Activated naive CD4-positive, alpha-beta T cell treated with anti-CD3 and anti-CD28 coated beads, Interleukin-2, amount 50 U/mL, for 72 hours (primary cell): ENCODE measurements at regions not wholly inside any gene's neighbourhood (a gene's known extent, or its start where the extent isn't known, plus 50 kb on each side); places are given as distances from the start of the nearest gene placed in this dataset.

Experiments
- ATAC-seq, 2 donors: fragments of 150-1000 bp; cut with Tn5 transposase; 2 replicates each; pipeline ENCODE4 v1.10.0; 2021; ENCODE audit warnings: mild to moderate bottlenecking in 2 of 2, moderate library complexity in 2 of 2
- DNase-seq, 2 donors: peaks; one replicate each; pipeline ENCODE4 v3.0.0; 2021 to 2022; ENCODE audit warnings: low spot score in 2 of 2
- H3K27ac Mint-ChIP-seq, 2 donors: one replicate each; pipeline ENCODE4 v1.8.0; 2022; ENCODE audit warnings: mild to moderate bottlenecking in 2 of 2, mixed read lengths in 2 of 2
- H3K36me3 Mint-ChIP-seq, 2 donors: one replicate each; pipeline ENCODE4 v1.8.0; 2022; ENCODE audit warnings: mixed read lengths in 2 of 2
- H3K9me3 Mint-ChIP-seq, 2 donors: one replicate each; pipeline ENCODE4 v1.8.0; 2022; ENCODE audit warnings: mixed read lengths in 2 of 2

DNA sequence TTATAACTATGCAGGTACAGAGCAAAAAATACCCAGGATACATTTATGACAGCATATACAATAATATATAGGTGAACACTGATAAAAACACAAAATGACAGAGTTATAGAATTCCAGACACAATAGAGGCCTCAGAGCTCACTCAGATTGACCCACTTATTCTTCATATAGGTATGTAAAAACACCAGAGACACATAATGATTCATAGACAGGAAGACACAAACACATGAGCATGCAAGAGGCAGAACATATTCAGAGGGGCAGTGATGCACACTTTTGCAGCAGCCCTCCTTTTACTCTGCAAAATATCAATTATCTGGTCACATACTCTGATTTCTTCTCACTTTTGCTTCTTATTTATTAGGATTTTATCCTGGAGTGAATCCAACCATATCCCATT is 633.3 kb upstream of the ACVR2A start:
- peaks cover 9 to 21% of the 10 kb centered on the region in 2 donors for H3K9me3 Mint-ChIP-seq
- peak in 1 of 2 donors; percentile 47 for ATAC-seq
- peaks cover 0 to 7% of the 10 kb centered on the region in 2 donors for H3K36me3 Mint-ChIP-seq
- no peak for DNase-seq
- H3K27ac Mint-ChIP-seq = no peak overlapping the region

DNA sequence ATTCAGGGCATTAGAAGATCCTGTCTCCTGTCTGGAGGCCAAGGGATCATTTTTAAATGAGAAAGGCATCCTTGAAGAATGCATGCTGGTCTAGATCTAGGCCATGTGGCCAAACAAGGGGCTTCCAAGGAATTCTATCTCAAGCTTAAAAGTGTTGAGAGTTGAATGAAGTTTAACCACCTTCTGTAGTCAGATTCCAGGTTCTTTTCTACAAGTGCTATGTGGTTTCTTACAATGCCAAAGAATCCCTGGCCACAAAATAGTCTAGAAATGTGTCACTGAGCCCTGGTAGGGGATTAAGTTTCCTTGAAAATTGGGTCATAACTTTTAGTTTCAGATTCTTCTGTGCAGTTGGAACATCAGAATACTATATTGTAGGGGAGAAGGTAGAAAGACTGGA is 640.7 kb upstream of the ACVR2A start:
- Mint-ChIP-seq H3K27ac (no peak overlapping the region), H3K9me3 (peaks cover 22 to 25% of the 10 kb centered on the region in 2 donors), H3K36me3 (peaks cover 9 to 22% of the 10 kb centered on the region in 2 donors)
- no peak for DNase-seq
- no peak for ATAC-seq

- no peaks in the 10 kb centered on the region for H3K36me3 Mint-ChIP-seq
- DNase-seq = no peak
- ATAC-seq = no peak
- H3K9me3 Mint-ChIP-seq = peaks cover 7 to 8% of the 10 kb centered on the region in 2 donors
- no peak overlapping the region for H3K27ac Mint-ChIP-seq
Observed at GRCh38 chr2:147198651-147199171, 646.1 kb upstream of the ACVR2A start.

DNA sequence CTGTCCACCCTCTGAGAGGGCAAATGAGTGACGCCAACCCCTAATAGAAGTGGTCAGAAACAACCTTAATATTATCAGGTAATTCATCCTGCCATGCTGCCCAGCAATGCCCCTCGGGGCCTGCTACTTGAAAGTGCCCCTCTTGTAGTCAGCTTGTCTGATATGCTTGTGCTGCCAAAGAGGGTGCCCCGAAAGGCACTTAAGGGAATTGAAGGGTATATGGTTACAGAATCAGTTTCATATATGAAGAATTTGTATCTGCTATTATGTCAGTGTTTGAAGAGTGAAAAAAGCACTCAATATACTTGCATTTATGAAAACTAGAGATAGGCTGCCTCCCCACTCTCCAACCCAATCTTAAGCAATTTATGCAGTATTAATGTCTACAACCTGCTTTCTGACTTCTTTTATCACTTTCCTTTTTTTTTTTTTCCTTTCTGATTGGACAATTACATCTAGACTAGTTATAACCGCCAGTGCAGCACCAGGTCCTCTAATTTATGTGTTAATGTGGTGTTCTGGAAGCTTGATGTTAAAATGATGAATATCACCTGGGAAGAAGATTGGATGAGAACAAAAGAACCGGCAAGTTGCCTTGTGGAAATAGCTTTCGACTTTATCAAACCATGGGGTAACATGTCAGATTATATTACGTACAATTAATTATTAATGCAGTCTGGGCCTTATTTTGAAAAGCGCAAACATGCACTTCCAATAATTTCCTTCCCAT is 646.9 kb upstream of the ACVR2A start:
- no peak overlapping the region for H3K27ac Mint-ChIP-seq
- ATAC-seq = no peak
- DNase-seq = no peak
- H3K9me3 Mint-ChIP-seq = peaks cover 7 to 8% of the 10 kb centered on the region in 2 donors
- H3K36me3 Mint-ChIP-seq = no peaks in the 10 kb centered on the region

DNA sequence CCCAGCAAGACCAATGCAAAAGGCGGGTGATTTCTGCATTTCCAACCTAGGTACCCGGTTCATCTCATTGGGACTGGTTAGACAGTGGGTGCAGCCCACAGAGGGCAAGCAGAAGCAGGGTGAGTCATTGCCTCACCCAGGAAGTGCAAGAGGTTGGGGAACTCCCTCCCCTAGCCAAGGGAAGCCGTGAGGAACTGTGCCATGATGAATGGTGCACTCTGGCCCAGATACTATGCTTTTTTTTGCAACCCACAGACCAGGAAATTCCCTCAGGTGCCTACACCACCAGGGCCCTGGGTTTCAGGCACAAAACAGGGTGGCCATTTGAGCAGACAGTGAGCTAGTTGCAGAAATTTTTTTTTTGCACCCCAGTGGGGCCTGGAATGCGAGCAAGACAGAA is 662.6 kb upstream of the ACVR2A start:
- DNase-seq (peak; percentile 45 to 71), ATAC-seq (peak; percentile 87 to 89)
- H3K27ac Mint-ChIP-seq = peak overlapping the region in 1 of 2 donors; percentile 33
- peaks cover 12 to 36% of the 10 kb centered on the region in 2 donors for H3K9me3 Mint-ChIP-seq
- H3K36me3 Mint-ChIP-seq = peaks cover 0 to 34% of the 10 kb centered on the region in 2 donors

DNA sequence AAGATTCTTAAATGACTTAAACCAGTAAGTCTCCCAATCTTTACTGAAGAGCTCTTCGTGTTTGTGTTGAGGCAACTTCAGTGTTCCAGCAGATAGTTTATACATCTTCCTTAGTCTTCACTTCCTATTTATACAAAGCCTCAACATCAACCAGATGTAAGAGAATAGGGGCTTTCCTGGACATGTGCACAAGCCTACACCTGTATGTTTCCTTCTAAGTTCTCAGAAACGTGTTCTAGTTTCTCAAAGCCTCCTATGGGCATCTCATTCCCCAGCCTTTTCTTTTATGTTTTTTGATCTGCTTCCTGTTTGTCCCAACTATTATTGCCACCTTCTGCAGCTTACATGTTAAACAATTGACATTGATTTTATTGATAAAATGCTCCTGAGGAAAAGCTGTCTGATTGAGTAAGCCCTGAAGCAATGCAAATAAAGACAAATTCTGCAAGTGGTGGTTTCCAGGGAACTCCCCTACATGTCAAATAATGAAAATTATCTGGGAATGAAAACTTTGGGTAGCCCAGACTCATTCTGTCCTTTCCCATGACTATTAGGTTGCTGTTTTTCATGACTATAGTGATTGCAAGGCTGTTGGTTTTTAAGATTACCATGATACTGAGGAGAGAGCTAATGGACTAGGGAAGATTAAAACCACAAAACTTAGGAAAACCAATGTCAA is 663.3 kb upstream of the ACVR2A start:
- DNase-seq (no peak), ATAC-seq (peak; percentile 57 to 65)
- Mint-ChIP-seq H3K27ac (peak overlapping the region in 1 of 2 donors; percentile 33), H3K9me3 (peaks cover 12 to 34% of the 10 kb centered on the region in 2 donors), H3K36me3 (peaks cover 0 to 34% of the 10 kb centered on the region in 2 donors)

DNA sequence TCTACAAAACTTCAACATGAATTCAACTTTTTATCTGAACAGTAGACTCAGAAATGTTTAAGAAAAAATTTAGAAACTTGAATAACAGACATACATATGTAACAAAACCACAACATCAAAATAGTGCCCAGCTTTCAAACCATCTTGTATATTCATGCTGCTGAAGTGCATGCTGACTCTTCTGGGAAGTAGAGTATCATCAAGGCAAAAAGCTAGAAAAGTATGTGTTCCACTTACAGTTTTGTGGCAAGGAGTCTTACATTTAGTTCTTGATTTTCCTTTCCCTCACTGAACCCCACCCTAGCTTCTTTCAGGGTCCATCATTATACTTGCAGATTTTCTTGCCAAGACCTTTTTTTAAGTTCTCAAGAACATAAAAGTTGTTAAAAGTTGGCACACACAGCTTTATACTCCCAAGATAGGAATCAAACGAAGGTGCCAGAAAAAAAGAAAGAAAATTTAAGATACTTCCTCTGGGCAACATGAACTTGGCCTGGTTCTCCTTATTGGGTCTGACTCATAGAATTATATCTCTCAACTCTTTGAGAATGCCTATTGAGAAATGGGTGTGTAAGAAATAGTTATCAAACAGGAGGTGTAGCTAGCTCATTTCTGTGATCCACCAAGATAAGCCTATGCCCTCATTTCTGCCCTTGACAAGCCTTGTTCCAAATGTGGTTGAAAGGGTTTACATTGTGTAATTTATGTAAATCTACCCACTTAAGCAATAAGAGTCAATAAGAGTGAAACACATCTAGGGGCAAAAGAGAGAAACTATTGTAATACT is 667.6 kb upstream of the ACVR2A start:
- peaks cover 0 to 6% of the 10 kb centered on the region in 2 donors for H3K36me3 Mint-ChIP-seq
- ATAC-seq (no peak), DNase-seq (no peak)
- no peak overlapping the region for H3K27ac Mint-ChIP-seq
- peaks cover 7 to 12% of the 10 kb centered on the region in 2 donors for H3K9me3 Mint-ChIP-seq

GRCh38 chr2:147174824-147175254 is 670.0 kb upstream of the ACVR2A start:
- H3K36me3 Mint-ChIP-seq = peaks cover 0 to 6% of the 10 kb centered on the region in 2 donors
- H3K9me3 Mint-ChIP-seq = peaks cover 0 to 3% of the 10 kb centered on the region in 2 donors
- ATAC-seq (no peak), DNase-seq (no peak)
- no peak overlapping the region for H3K27ac Mint-ChIP-seq

- ATAC-seq (peak; percentile 26 to 58), DNase-seq (no peak)
- H3K9me3 Mint-ChIP-seq = peaks cover under 1 to 2% of the 10 kb centered on the region in 2 donors
- H3K36me3 Mint-ChIP-seq = peaks cover 0 to 4% of the 10 kb centered on the region in 2 donors
- no peak overlapping the region for H3K27ac Mint-ChIP-seq
Observed at GRCh38 chr2:147173798-147174197, 671.0 kb upstream of the ACVR2A start.

DNA sequence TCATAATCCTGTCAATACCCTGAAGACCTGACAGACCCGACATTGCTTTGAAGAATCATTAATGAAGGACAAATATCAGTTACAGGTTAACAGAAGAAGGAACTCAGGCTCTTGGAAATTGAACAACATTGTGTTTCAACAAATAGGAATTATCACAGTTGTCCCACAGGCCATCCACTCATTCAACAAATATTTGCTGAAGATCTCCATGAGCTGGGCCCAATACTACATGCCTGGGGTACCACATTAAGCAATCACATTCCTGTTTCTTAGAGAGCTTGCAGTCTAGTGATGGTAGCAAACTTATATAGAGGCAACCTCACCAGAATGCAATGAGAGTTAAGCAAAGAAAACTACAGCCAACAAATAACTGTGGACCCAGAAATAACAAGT is 671.6 kb upstream of the ACVR2A start:
- H3K36me3 Mint-ChIP-seq = no peaks in the 10 kb centered on the region
- H3K9me3 Mint-ChIP-seq = peaks cover 5 to 6% of the 10 kb centered on the region in 2 donors
- no peak overlapping the region for H3K27ac Mint-ChIP-seq
- DNase-seq (no peak), ATAC-seq (no peak)

GRCh38 chr2:147172493-147173188 is 672.2 kb upstream of the ACVR2A start:
- no peak for DNase-seq
- ATAC-seq = no peak
- no peaks in the 10 kb centered on the region for H3K36me3 Mint-ChIP-seq
- peaks cover 5 to 7% of the 10 kb centered on the region in 2 donors for H3K9me3 Mint-ChIP-seq
- no peak overlapping the region for H3K27ac Mint-ChIP-seq

- no peak overlapping the region for H3K27ac Mint-ChIP-seq
- H3K9me3 Mint-ChIP-seq = peaks cover 5 to 7% of the 10 kb centered on the region in 2 donors
- DNase-seq (no peak), ATAC-seq (no peak)
- H3K36me3 Mint-ChIP-seq = no peaks in the 10 kb centered on the region
Observed at GRCh38 chr2:147171941-147172340, 672.9 kb upstream of the ACVR2A start.

GRCh38 chr2:147170932-147171331 is 673.9 kb upstream of the ACVR2A start:
- H3K36me3 Mint-ChIP-seq = no peaks in the 10 kb centered on the region
- DNase-seq (no peak), ATAC-seq (no peak)
- H3K27ac Mint-ChIP-seq = no peak overlapping the region
- H3K9me3 Mint-ChIP-seq = peaks cover 5 to 7% of the 10 kb centered on the region in 2 donors

GRCh38 chr2:147165697-147166382 is 679.0 kb upstream of the ACVR2A start:
- ATAC-seq (no peak), DNase-seq (no peak)
- H3K9me3 Mint-ChIP-seq = peaks cover 5 to 10% of the 10 kb centered on the region in 2 donors
- H3K36me3 Mint-ChIP-seq = no peaks in the 10 kb centered on the region
- H3K27ac Mint-ChIP-seq = no peak overlapping the region

DNA sequence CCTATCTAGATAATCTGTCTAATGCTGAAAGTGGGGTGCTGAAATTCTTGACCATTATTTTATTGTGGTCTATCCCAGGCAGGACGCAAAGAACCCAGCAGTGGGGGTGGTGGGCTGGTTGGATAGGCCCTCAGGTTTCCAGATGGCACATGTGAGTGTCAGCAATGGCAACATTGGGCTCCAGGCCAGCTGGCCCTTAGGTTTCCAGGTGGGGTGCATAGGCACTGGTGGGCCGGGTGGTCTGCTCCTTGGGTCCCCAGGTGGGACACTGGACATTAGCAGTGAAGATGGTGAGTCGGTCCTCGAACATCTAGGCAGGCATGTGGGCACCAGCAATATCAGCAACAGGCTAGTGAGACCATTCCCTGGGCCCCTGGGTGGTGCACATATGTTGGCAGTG is 680.3 kb upstream of the ACVR2A start:
- ATAC-seq = no peak
- H3K27ac Mint-ChIP-seq = no peak overlapping the region
- peaks cover 5 to 10% of the 10 kb centered on the region in 2 donors for H3K9me3 Mint-ChIP-seq
- DNase-seq = no peak
- no peaks in the 10 kb centered on the region for H3K36me3 Mint-ChIP-seq

DNA sequence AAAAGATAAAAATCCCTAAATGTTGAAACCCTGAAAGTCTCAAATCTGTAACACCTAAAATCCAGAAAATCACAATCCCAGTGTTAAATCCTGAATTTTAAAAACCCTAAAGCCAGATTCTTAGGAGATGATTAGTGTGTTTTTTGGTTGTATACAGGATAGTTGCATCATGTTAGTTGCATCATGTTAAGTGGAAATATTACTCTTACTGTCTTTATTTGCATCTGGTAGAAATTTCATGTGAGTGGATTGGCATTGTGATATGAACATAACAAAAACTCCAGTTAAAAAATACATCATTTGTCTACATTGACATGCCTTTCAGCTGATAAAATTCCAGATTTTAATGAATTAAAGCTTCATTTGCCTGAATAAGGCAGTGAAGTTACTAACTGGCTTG is 683.1 kb upstream of the ACVR2A start:
- Mint-ChIP-seq H3K27ac (no peak overlapping the region), H3K36me3 (no peaks in the 10 kb centered on the region), H3K9me3 (peaks cover 3 to 4% of the 10 kb centered on the region in 2 donors)
- DNase-seq = no peak
- ATAC-seq = no peak
